ENCODE measurements at regions not wholly inside any gene's neighbourhood (a gene's known extent, or its start where the extent isn't known, plus 50 kb on each side); places are given as distances from the start of the nearest gene placed in this dataset.

DNA sequence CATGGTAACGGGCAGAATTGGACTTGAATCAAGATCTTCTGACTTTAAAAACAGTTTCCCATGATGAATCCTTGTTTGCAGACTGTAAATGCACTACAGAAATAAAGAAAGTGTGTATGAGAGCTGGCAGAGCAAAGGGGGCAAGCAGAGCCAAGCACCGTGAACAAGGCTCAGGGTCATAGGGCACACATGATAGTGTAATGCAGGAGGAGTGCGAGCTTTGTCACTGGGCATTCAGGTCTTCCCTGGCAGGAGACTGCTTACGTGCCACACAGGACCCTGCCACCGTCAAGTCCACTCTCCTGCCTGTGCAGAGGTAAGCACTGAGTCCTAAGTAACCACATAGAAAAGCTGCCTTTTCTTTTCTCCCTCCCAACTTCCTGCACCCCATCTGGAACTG lies 93.1 kb upstream of the NPVF start:
- TF ChIP-seq SUZ12 (IDR thresholded peaks at IDR 0.05; ENCODE audit: extremely low read depth, insufficient read depth, insufficient read length) = no peak
- TF ChIP-seq ZNF274 (IDR thresholded peaks at IDR 0.05; ENCODE audit: low read depth, low read length) = no peak
- no peak for TF ChIP-seq YY1 (IDR thresholded peaks at IDR 0.05; ENCODE audit: insufficient read depth, insufficient read length)

All from NT2/D1 (cell line).